ENCODE measurements at regions not wholly inside any gene's neighbourhood (a gene's known extent, or its start where the extent isn't known, plus 50 kb on each side); places are given as distances from the start of the nearest gene placed in this dataset.

DNA sequence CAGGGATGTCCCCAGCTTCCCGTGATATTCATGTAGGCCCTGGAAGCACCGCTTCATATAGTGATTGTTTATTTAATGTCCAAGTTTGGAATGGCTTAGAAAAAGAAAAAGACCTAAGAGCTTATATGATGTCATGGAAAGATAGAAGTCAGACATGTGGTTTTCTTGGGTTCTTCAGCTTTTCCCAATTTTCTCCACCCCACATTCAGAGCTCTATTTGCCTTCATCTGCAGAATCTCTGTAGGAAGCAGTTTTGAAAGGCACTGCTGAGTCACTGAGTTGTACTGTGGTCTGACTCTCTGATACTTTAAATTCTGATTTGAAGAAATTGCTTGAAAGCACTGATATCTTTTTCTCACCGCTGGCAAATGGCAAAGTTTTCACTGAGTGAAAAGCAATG, 120.6 kb upstream of the EDNRA start:
- peak; percentile 52 for DNase-seq (ENCODE audit: low spot score)

DNA sequence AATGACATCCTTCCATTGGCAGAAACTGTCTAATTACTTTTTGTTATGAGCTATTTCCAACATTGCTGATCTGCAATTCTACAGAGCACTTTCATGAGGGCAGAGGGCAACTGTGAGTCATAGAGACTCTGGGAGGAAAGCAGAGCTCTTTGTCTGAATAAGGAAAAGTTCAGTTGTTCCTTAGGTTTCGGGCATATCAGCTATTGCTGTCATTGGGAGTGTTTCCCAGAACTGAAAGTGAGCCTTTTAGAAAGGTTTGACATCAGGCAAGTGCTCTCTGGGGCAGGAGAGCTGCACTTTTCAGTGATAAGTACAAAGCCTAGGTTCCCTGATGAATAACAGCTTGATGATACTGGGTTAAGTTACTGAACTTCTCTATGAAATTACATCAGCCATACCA, 119.2 kb upstream of the EDNRA start:
- peak; percentile 60 for DNase-seq (ENCODE audit: low spot score)

DNA sequence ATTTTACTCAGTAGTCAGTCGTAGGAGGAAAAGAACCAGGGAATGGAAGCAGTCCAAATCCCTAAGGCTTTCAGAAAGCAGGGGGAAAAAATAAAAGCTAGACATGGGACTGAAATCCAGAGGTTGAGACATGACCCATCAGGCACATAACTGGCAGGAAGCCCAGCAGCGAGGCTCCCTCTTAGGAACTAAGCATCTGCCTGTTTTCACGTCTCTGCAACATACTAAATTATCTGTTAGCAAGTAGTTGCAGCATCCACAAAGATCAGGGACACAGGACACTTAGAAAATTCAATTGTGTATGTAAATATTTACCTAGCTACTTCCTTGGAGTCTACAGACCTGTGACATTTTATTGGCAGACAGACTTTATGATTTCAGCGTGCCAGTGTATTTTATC, 118.0 kb upstream of the EDNRA start:
- peak; percentile 5 for DNase-seq (ENCODE audit: low spot score)

DNA sequence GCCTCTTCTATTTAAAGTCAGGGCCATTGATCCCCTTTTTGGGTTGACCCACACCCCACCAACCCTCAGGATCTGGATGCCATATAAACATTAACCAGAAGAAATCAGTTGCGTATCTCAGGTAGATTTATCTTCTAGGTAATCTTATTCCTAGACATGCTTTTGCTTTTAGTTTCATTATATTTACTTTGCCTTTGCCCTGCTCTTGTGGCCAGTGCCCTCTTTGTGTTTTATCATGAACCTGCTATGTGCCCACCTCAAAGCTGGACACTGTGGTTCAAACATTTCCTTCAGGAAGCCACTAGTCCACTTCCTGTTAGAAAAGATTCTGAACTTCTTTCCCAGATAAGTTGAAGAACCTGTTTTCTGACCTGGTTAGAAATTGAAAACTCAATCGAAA, 117.4 kb upstream of the EDNRA start:
- DNase-seq (ENCODE audit: low spot score), result no peak

DNA sequence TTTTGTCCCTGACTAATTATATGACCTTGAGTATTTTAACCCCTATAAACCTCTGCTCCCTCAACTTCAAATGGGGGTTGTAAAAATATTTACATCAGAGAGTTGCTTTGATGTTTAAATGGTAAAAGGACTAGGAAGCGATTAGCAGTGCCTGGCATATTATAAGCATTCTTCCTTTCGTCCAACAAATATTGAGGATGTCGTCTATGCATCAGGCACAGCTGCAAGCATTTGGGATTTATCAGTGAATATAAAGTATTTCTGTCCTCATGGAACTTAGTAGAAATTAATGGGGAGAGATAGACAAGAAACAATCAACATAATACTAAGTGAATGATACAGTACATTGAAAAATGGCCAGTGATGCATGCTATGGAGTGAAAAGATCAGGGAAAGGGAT, 115.5 kb upstream of the EDNRA start:
- no peak for DNase-seq (ENCODE audit: low spot score)

DNA sequence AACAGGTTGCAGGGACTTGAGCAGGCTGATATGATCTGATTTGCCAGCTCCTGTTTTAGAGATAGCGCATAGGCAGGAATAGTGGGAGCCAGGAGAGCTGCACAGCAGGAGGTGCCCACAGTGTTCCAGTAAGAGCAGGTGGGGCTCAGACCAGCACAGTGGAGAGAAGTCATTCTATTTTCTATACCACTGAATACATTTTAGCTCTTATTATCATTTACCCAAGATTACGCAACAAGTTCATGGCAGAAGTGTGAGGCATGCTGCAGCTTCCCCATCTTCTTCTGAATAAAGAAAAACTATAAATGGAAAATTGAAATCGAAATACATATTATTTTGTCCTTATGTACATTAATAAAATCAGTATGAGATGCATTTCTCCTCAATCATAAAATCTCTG, 114.7 kb upstream of the EDNRA start:
- no peak for DNase-seq (ENCODE audit: low spot score)

GRCh38 chr4:147367891-147368290, 113.0 kb upstream of the EDNRA start:
- DNase-seq (ENCODE audit: low spot score), result no peak

- no peak for DNase-seq (ENCODE audit: low spot score)
Observed at GRCh38 chr4:147368948-147369347, 111.9 kb upstream of the EDNRA start.

DNA sequence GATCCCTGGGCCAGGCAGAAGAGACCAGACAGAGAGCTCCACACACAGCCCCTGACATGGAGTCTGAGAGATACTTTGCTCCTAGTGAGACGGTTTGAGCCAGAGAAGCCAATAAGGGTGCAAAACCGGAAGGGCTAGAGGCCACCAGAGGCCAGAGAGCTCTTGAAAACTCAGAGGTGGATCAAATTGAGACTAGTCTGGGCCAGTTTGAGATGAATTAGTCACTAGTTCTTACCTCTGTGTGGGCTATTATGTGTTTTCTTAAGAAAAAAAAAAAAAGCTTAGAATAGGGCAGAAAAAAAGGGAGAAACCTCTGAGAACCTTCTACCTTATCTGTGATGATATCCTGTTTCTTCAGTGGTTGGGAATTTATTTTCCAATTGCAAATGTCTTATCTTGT, 110.4 kb upstream of the EDNRA start:
- DNase-seq (ENCODE audit: low spot score), result no peak

GRCh38 chr4:147370881-147371280, 110.0 kb upstream of the EDNRA start:
- DNase-seq (ENCODE audit: low spot score), result no peak

DNA sequence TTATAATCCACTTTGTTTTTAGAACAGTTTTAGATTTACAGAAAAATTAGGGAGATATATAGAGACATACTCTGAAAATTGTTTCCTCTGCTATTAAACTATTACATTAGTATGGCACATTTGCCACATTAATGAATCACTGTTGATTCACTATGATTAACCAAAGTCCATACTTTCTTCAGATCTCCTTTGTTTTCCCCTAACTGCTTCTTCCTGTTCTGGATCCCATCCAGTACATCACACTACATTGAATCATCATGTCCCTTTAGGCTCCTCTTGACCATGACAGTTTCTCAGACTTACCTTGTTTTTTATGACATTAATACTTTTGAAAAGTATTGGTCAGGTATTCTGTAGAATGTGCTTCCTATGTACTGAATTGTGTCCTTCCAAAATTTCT, 109.2 kb upstream of the EDNRA start:
- no peak for DNase-seq (ENCODE audit: low spot score)

- no peak for DNase-seq (ENCODE audit: low spot score)
Observed at GRCh38 chr4:147378780-147379179, 102.1 kb upstream of the EDNRA start.

DNA sequence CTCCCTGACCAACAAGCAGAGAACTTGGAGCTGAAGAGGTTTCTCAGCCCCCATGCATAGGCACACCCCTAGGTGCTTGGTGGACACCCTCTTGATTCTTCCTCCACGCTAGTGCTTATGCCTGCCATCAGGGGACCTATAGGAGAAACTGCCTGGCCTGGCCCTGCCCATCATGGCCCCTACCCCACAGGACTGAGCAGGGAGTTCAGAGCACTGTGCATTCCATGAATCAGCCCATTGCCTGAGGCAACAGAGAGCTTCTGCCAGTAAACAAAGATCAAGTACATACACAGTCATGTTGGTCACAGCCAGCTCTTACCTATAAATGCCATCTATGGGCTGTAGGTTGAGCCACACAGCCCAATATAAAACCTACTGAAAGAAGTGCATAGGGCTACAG, 99.1 kb upstream of the EDNRA start:
- DNase-seq (ENCODE audit: low spot score), result no peak

DNA sequence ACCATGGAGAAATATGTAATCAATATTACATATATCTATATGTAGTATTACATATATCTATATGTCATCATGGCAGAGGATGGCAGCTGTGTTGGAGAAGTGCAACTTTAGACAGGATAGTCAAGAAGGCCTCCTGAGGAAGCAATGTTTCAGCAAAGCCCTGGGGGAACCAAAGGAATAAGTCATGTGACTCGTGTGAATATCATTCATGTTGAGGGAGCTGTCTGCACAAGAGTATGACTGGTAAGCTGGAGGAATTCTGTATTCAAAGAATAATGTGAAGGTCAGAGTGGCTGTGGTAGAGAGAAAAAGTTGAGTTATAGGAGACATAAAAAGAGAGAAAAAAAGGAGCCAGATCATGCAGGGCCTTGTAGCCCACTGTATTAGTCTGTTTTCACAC, 92.9 kb upstream of the EDNRA start:
- no peak for DNase-seq (ENCODE audit: low spot score)

- DNase-seq (ENCODE audit: low spot score), result no peak
Observed at GRCh38 chr4:147396105-147396504, 84.8 kb upstream of the EDNRA start.

DNA sequence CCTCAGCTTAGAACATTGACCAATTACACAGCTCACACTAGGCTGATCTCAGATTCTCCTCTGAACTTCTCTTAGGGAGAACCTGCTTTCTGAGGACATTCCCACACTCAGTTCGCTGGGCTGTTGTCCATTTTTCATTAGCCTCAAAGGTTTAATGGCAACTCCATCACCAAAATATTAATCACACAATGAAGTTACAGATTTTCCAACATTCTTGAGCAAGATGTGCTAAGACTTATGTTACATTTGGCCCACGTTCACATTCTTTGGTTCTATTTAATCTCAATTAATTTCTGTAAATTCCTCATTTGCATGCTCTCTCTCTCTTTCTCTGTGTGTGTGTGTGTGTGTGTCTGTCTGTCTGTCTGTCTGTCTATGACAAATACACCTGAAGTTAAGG, 82.3 kb upstream of the EDNRA start:
- no peak for DNase-seq (ENCODE audit: low spot score)

GRCh38 chr4:147400721-147401120, 80.2 kb upstream of the EDNRA start:
- DNase-seq (ENCODE audit: low spot score), result no peak

- DNase-seq (ENCODE audit: low spot score), result no peak
Observed at GRCh38 chr4:147401221-147401620, 79.7 kb upstream of the EDNRA start.

GRCh38 chr4:147407261-147408045, 73.4 kb upstream of the EDNRA start:
- no peak for DNase-seq (ENCODE audit: low spot score)

DNA sequence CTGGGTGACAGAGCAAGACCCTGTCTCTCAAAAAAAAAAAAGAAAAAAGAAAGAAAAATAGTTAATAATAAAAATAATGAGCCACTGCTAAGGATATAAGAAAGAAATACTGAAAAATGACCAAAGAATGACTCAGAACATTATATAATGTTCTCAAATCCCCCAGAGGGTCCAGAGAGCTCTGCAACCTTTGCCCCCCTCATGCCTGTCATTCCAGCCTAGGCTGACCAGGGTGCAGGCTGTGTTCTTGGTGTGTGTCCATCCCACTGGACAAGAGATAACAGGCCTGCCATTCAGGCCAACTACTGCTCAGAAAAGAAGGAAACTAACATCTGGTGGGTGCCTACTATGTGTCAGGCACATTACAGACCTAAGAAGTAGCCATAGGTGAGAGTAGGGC, 72.7 kb upstream of the EDNRA start:
- DNase-seq (ENCODE audit: low spot score), result no peak

DNA sequence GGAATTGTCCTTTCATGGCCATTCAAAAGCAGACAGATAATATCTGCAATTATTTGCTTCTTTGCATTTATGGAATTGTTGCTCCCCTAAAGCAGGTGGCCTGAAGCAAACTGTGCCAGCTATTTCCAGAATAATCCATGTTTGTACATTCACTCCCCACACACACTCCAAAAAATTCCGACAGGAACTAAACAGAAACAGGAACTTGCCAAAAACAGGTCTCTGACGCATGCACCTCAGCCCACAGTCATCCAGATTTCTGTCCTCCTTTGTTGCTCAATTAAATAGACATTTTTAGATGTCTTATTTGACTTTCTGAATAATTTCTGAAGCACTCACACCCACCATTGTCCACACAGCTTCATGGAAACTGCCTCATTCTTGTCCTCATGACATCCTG, 71.5 kb upstream of the EDNRA start:
- DNase-seq (ENCODE audit: low spot score), result no peak

GRCh38 chr4:147418226-147418625, 62.7 kb upstream of the EDNRA start:
- DNase-seq (ENCODE audit: low spot score), result no peak

DNA sequence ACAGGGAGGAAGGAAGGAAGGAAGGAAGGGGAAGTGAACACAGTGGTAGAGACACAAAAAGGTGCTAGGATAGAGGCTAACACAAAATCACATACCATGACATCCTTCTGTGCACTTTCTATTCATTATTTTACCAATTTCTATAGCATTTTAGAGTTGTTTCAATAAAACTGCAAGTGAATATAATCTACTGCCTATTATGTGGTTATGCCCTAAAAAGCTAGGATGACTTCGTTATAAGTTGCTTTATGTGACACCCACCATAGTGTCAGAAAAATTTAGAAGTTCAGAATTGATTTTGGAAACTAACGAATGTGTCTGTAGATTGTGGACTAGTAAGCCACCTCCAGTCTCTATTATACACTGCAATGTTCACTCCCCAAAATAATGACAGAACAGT, 59.4 kb upstream of the EDNRA start:
- no peak for DNase-seq (ENCODE audit: low spot score)

- no peak for DNase-seq (ENCODE audit: low spot score)
Observed at GRCh38 chr4:147423229-147423628, 57.7 kb upstream of the EDNRA start.

DNA sequence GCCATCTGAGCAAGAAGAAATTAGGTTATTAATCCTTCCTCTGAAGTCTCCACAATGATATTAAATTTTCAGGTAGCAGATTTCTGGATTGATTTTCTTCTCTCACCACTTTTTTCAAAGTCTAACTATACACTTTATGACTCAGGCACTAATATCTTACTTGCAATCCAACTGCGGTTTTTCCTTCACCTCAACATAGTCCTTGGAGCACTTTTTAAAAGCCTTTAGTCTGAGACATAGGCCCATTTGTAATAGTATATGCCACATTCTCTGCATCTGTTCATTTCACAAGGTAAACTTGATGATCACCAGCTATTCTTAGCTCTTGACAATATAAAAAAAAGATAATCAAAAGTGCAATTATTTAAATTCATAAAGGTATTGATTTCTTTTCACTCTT, 55.9 kb upstream of the EDNRA start:
- DNase-seq (ENCODE audit: low spot score), result no peak

Measured in GM03348 (cell line).